ENCODE measurements at regions not wholly inside any gene's neighbourhood (a gene's known extent, or its start where the extent isn't known, plus 50 kb on each side); places are given as distances from the start of the nearest gene placed in this dataset.

DNA sequence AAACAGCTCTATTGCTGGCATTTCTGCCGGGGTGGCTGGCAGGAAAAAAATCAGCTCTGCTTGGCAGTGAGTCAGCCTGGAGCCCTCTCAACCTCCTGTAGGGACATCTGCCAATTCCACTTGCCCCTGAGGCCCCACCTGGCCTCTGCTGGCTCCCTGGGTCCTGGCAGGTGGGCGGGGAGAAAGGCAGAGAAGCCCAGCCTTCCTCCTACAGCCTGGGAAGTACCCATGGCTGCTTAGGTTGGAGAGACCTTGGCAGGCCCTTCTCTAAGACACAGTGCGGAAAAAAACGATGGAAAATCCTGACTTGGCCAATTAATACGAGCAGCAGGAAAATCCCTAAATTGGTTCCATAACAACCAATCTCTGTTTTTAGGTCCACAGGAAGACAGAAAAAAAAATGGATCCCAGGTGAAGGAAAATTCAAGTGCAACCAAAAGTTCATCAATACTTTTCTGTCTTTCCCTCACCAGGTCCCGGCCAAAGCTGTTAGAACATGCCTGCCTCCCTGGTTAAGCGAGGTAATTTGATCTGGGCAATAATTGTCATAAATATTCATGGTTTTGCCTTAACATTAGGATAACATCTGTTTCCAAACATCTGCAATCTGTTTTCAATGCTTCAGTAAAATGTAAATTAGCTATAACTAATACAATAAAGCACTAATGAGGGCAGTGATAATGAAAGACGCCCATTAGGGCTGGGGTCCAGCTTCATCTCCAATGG, 245.9 kb downstream of the TFCP2L1 start:
- DNase-seq, result no peak

- no peak for DNase-seq
Measured at GRCh38 chr2:121039679-121040078, 245.3 kb downstream of the TFCP2L1 start.

DNA sequence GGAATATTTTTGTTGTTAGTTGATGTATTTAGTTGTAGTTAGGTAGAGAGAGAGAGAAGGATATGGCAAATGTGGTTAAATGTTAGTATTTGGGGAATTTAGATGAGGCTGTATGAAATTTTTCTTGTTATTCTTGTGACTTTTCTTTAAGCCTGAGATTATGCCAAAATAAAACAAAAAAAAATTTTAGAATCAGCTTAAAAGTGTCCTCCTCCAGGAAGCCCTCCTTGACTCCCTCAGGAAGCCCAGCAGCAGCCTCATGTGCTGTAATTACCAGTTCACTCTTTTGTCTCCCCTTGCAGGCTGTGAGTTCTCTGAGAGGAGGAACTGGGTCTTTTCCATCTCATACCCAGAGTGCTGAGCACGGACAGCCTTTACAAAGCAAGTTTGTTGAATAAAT, 243.5 kb downstream of the TFCP2L1 start:
- no peak for DNase-seq

DNA sequence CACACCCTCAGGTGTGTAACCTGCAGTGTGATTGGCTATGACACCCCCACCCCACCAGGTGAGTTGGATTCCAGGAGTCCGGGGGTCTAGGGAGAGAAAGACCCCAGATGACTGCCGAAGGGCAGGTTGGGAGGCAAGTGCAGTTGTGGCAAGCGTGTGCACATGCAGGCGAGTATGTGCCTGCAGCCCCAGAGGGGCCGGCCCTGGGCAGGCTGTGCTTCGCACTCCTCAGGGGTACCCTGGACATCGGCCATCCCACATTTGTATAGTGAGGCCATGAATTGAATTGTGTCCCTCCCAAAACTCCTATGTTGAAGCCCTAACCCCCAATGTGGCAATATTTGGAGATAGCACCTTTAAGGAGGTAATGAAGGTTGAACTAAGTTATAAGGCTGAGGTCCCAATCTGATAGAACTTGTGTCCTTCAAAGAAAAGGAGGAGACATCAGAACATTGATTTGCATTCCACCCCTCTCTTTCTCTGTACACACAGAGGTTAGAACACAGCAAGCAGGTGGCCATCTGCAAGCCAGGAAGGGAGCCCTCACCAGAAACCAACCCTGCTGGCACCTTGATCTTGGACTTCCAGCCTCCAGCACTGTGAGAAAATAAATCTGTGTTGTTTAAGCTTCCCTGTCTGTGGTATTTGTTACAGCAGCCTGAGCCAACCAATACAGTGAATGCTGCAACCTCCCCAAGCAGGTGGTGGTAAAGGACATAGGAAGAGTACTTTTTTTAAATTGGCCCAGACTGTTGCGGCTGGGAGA, 241.8 kb downstream of the TFCP2L1 start:
- DNase-seq, result no peak

- no peak for DNase-seq
Measured at GRCh38 chr2:121043827-121044222, 241.2 kb downstream of the TFCP2L1 start.

DNA sequence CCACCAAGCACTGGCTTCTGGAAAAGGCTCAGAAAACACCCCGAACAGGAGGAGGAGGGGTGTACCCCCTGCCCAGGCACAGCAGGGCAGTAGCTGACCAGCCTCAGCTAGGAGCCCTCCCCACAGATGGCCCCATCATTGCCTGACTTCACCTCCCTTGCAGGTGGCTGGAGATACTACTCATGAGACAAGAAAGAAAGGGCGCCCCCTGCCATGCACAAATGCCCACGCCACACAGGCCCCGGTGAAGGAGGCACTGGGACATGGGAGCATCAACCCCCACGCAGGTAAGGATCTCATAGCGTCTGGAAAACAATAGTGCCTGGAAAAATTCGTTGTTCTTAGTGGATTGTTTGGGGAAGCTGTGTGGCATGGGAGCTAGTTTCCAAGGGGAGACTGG, 240.6 kb downstream of the TFCP2L1 start:
- DNase-seq, result no peak

DNA sequence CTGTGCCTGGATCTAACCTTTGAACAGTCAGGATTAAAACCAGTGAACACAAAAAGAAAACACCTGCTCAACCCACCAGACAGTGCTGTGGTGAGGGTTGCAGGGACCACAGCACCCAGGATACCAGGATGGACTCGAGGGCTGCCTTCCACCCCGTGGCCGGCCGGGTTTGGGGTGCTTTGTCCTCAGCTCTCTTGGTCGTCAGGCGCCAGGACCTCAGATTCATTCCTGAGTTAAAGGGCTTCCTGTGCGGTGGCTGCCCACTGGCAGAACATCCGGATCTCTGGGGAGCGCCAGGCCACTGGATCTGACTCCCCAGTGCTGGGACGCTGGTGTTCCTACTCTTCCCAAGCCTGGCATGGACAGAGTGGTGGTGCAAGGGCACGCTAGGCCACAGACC, 239.8 kb downstream of the TFCP2L1 start:
- DNase-seq, result no peak

- no peak for DNase-seq
Measured at GRCh38 chr2:121046335-121046734, 238.7 kb downstream of the TFCP2L1 start.

DNA sequence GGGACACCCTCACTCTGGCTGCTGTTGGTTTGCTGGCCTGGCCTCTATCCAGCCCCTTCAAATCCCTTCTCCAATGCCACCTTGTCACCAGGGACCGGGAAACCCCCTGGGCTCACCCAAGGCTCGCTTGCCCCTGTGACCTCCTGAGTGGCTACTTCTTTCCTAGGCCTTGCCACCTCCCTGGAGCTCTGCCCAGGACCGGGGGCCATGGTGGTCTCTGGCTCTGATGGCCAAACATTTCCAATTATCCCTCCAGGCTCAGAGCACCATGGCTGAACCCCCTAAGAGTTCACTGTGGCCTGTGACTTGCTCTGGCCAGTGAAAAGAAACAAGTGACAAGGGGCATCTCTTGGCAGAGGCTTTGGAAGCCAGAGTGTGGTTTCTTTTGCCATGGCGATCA, 237.6 kb downstream of the TFCP2L1 start:
- DNase-seq, result no peak

GRCh38 chr2:121049131-121049530, 235.9 kb downstream of the TFCP2L1 start:
- no peak for DNase-seq

GRCh38 chr2:121049950-121050585, 234.9 kb downstream of the TFCP2L1 start:
- no peak for DNase-seq

DNA sequence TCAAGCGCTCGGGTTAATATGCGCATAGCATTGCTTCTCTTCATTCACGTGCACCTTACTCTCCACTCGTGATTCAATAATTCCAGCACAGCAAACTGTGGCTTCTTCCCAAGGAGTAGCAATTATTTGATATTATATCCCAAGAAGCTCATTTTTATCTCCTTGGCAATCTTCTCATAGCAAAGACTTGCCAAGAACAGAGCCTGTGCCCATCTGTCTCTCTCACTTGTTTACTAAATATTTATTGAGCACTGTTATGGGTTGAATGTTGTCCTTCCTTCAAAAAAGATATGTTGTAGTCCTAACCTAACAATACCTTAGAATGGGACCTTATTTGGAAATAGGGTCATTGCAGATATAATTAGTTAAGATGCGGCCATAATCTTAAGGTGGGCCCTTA, 233.7 kb downstream of the TFCP2L1 start:
- DNase-seq, result no peak

DNA sequence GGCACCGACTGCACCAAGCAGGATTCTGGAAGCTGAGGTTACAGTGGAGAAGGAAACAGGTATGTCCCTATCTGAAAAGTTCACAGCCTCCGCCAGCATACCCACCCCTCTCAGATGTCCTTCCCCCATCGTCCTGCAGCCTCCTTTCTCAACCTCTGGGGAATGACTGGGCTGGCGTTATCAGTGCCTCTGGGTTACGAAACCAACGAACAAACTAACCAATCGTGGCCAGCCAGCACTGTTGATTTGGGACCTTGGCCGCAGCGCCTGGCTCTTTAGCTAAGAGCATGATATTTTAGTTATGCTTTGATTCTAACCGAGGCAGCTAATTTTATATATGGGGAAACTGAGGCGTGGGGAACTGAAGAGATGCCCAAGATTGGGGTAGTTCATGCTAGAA, 233.0 kb downstream of the TFCP2L1 start:
- no peak for DNase-seq

- no peak for DNase-seq
Measured at GRCh38 chr2:121052521-121052920, 232.5 kb downstream of the TFCP2L1 start.

DNA sequence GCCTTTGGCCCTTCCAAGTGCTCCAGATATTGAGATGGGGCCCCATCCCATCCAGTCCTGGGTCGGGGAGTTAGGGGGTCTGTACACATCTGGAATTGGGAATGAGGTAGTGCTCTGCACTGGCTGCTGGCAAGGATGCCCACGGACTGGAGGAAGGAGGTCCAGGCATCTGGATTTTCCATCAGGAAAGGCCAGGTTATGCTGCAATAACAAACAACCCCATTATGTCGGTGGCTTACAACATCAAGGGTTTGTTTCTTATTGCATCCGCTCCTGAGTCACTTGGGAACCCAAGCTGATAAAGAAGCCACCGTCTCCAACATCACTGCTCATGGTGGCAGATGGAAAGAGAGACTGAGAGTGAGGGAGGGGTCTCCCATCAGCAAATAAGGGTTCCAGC, 229.9 kb downstream of the TFCP2L1 start:
- DNase-seq, result no peak

- DNase-seq, result no peak
Measured at GRCh38 chr2:121055501-121055900, 229.5 kb downstream of the TFCP2L1 start.

DNA sequence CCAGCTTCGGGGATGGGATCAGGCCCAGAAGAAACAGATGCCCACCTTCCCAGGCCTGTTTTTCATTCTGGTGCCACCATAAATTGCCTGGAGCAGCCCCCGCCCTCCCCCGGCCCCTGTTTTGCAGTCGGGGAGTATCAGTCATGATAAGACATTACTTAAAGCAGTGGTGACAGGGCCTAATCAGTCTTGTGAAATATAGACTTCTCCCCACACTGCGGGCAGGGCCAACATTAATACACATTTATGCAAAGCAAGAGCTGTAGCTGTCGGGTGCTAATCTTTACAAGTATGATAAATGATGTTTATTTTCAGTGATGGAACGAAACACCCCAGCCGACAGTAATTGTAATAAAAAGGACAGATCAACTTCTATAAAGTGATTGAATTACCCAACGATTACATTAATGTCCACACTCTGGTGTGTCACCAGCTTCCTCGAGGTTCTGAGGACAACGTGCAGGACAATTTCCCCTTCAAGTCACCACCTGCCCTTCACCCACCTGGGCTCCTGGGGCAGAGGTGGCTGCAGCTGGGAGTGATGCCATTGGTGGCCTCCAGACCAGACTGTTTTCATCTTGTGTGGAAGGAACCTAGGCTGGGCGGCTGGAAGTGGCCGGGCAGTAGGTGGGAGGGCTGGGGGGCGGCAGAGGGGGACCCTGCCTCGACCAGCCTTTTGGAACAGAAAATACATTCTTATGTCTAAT, 226.0 kb downstream of the TFCP2L1 start:
- no peak for DNase-seq

- no peak for DNase-seq
Measured at GRCh38 chr2:121059651-121060649, 225.1 kb downstream of the TFCP2L1 start.

GRCh38 chr2:121061633-121062032, 223.4 kb downstream of the TFCP2L1 start:
- no peak for DNase-seq

GRCh38 chr2:121063471-121063870, 221.5 kb downstream of the TFCP2L1 start:
- DNase-seq, result no peak

- DNase-seq, result no peak
Measured at GRCh38 chr2:121064186-121064585, 220.8 kb downstream of the TFCP2L1 start.

DNA sequence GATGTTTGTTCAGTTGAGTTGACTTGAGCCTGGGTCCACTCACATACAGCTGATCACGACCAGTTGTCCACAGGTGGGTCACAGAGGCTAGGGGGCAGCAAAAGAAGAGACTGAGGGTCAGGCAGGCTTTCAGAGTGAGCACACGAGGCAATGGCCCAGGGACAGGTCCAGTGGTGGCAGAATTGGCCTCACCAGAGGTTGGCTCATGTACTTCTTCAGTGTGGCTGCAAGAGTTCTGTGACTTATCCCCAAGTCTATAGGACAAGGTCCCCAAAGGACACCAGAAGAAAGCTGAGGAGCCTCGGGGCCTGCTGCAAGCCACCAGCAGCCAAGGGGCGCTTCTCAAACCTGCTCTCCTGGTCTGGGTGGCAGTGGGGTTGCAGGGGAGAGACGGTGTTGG, 219.8 kb downstream of the TFCP2L1 start:
- no peak for DNase-seq

Measured in CD4-positive, alpha-beta T cell treated with Interleukin-1 beta for 1 hour (primary cell).